H1 (cell line): ENCODE measurements at regions not wholly inside any gene's neighbourhood (a gene's known extent, or its start where the extent isn't known, plus 50 kb on each side); places are given as distances from the start of the nearest gene placed in this dataset.

ENCODE experiments used
- CREB1 ChIP-seq: IDR thresholded peaks from 2 replicates; pipeline ENCODE4 v1.6.1; 2012; ENCODE audit warnings: inconsistent platforms
- TF ChIP-seq, protein P1 (sequence below), 3 experiments: IDR thresholded peaks; 1 replicate in 2 of 3; 2 replicates in 1 of 3; pipeline versions ENCODE4 v1.5.1 to v1.6.1; 2011; ENCODE audit warnings: low read length in 3 of 3, mild to moderate bottlenecking in 3 of 3, inconsistent platforms in 2 of 3, low read depth in 1 of 3, moderate library complexity in 1 of 3; ENCODE audit not compliant: insufficient read depth in 1 of 3; ENCODE audit errors: control extremely low read depth in 1 of 3

DNA sequence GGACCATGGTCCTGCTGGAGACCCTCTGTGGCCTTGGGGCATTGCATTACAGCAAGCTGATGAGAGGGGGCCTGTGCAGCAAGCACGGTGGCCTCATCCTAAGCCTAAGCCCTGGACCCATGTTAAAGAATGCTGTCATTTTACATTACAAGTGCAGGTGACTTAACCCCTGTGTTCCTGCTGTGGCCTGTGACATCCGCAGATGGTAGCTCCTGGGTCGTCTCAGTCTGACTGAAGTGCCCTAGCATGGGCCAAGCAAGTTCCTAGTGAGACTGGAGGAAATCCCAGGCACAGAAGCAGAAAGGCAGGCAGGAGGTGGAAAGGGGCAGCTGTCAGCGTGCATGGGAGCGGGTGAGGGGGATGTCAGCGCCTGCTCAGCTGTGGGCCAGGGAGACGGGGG is 252.4 kb downstream of the FNDC1 start:
- TF ChIP-seq, protein P1, sequence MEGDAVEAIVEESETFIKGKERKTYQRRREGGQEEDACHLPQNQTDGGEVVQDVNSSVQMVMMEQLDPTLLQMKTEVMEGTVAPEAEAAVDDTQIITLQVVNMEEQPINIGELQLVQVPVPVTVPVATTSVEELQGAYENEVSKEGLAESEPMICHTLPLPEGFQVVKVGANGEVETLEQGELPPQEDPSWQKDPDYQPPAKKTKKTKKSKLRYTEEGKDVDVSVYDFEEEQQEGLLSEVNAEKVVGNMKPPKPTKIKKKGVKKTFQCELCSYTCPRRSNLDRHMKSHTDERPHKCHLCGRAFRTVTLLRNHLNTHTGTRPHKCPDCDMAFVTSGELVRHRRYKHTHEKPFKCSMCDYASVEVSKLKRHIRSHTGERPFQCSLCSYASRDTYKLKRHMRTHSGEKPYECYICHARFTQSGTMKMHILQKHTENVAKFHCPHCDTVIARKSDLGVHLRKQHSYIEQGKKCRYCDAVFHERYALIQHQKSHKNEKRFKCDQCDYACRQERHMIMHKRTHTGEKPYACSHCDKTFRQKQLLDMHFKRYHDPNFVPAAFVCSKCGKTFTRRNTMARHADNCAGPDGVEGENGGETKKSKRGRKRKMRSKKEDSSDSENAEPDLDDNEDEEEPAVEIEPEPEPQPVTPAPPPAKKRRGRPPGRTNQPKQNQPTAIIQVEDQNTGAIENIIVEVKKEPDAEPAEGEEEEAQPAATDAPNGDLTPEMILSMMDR (IDR thresholded peaks at IDR 0.05; ENCODE audit: control extremely low read depth in 1 of 3, insufficient read depth in 1 of 3, low read depth in 1 of 3, low read length in 3 of 3) = no peak
- TF ChIP-seq CREB1 = no peak
